HCT116 (cell line): ENCODE measurements at regions not wholly inside any gene's neighbourhood (a gene's known extent, or its start where the extent isn't known, plus 50 kb on each side); places are given as distances from the start of the nearest gene placed in this dataset.

ENCODE experiments used
- ATAC-seq: fragments of 200-7000 bp; cut with Tn5 transposase; 2 replicates; pipeline ENCODE4 v1.9.1; 2020; ENCODE audit warnings: mild to moderate bottlenecking, moderate library complexity
- BruUV-seq: library from RNA; stranded (reverse); fragments of 400-500 nt; replicated peaks from 2 replicates; lab custom pipeline; 2021; lab: Mats Ljungman, UMichigan
- CTCF ChIA-PET: fragments of 300-600 bp; sonication (Branson Sonifier 250); formaldehyde crosslinking; loops from one replicate; lab custom pipeline; 2021; ENCODE audit warnings: antibody characterized with exemption; lab: Charles Lee
- POLR2A ChIA-PET: fragments of 300-600, 350-600 bp; sonication (Branson Sonifier 250); formaldehyde crosslinking; loops from one replicate; lab custom pipeline; 2021; ENCODE audit warnings: antibody characterized with exemption; lab: Charles Lee
- RAD21 ChIA-PET, 2 experiments: fragments of 300-600 bp; sonication (Branson Sonifier 250); formaldehyde crosslinking; loops; one replicate each; lab custom pipeline; 2023; ENCODE audit warnings: low total read pairs in 2 of 2; ENCODE audit not compliant: uncharacterized antibody in 2 of 2, unreplicated experiment in 2 of 2, low non-redundant PET in 1 of 2; lab: Charles Lee
- DNase-seq: peaks from one replicate; pipeline ENCODE4 v3.0.0-alpha.2; 2010; ENCODE audit warnings: low read depth, low spot score
- H2AFZ ChIP-seq: fragments of 200-600 bp; shearing (Covaris generic), sonication (generic); 2 replicates; pipeline ENCODE4 v1.6.1; 2017; ENCODE audit warnings: low read depth, mixed run types, mixed read lengths, antibody characterized with exemption, low read length; ENCODE audit not compliant: poor library complexity, severe bottlenecking
- H3K27ac ChIP-seq: 2 replicates; pipeline ENCODE4 v1.5.1; 2012; ENCODE audit warnings: low read depth, low read length
- H3K27me3 ChIP-seq: fragments of 200-600 bp; sonication (generic); 2 replicates; pipeline ENCODE4 v1.6.1; 2016; ENCODE audit warnings: mixed run types, low read length, mixed read lengths; ENCODE audit not compliant: insufficient read depth
- H3K36me3 ChIP-seq, 2 experiments: fragments of 200-500 bp in 1 of 2; fragments of 200-600 bp in 1 of 2; sonication (Bioruptor generic) in 1 of 2; sonication (generic) in 1 of 2; 2 replicates each; pipeline versions ENCODE4 v1.5.1 to v1.6.1; 2014 to 2016; ENCODE audit warnings: low read length in 2 of 2, inconsistent platforms in 1 of 2, mixed read lengths in 1 of 2, mixed run types in 1 of 2; ENCODE audit not compliant: insufficient read depth in 2 of 2, control insufficient read depth in 1 of 2
- H3K4me1 ChIP-seq, 2 experiments: fragments of 200-600 bp in 1 of 2; sonication (generic) in 1 of 2; 2 replicates each; pipeline versions ENCODE4 v1.5.1 to v1.6.1; 2012 to 2017; ENCODE audit warnings: low read length in 2 of 2, inconsistent platforms in 1 of 2, mild to moderate bottlenecking in 1 of 2, mixed read lengths in 1 of 2, mixed run types in 1 of 2, moderate library complexity in 1 of 2; ENCODE audit not compliant: insufficient read depth in 2 of 2, control insufficient read depth in 1 of 2
- H3K4me2 ChIP-seq: fragments of 200-600 bp; sonication (generic); 2 replicates; pipeline ENCODE4 v1.6.1; 2017; ENCODE audit warnings: mixed run types, low read length, mixed read lengths
- H3K4me3 ChIP-seq, 2 experiments: fragments of 200-600 bp in 1 of 2; sonication (generic) in 1 of 2; replicated peaks in 1 of 2; 2 replicates each; pipeline ENCODE4 v1.5.1; 2011 to 2016; ENCODE audit warnings: low read length in 2 of 2, control low read depth in 1 of 2, low read depth in 1 of 2, mild to moderate bottlenecking in 1 of 2, mixed read lengths in 1 of 2, mixed run types in 1 of 2
- H3K79me2 ChIP-seq: fragments of 200-600 bp; sonication (generic); 2 replicates; pipeline ENCODE4 v1.6.1; 2017; ENCODE audit warnings: mild to moderate bottlenecking, mixed run types, low read length, moderate library complexity, mixed read lengths; ENCODE audit not compliant: insufficient read depth
- H3K9ac ChIP-seq: fragments of 200-600 bp; sonication (generic); 2 replicates; pipeline ENCODE4 v1.6.1; 2016; ENCODE audit warnings: low read length, mixed read lengths
- H3K9me2 ChIP-seq: fragments of 200-600 bp; sonication (generic), shearing (Covaris generic); 2 replicates; pipeline ENCODE4 v1.6.1; 2017; ENCODE audit warnings: mixed run types, mild to moderate bottlenecking, moderate library complexity; ENCODE audit not compliant: insufficient read depth
- H3K9me3 ChIP-seq, 2 experiments: fragments of 200-500 bp in 1 of 2; fragments of 200-600 bp in 1 of 2; sonication (Bioruptor generic) in 1 of 2; sonication (generic) in 1 of 2; 2 replicates each; pipeline ENCODE4 v1.6.1; 2014 to 2017; ENCODE audit warnings: low read length in 2 of 2, mixed read lengths in 2 of 2, inconsistent platforms in 1 of 2, low read depth in 1 of 2, mild to moderate bottlenecking in 1 of 2, mixed run types in 1 of 2, moderate library complexity in 1 of 2; ENCODE audit not compliant: control insufficient read depth in 1 of 2, insufficient read depth in 1 of 2
- H4K20me1 ChIP-seq: fragments of 200-600 bp; sonication (generic), shearing (Covaris generic); 2 replicates; pipeline ENCODE4 v1.6.1; 2017; ENCODE audit warnings: mixed run types, mild to moderate bottlenecking, moderate library complexity; ENCODE audit not compliant: insufficient read depth
- CBX3 ChIP-seq: IDR thresholded peaks from 2 replicates; pipeline ENCODE4 v1.6.1; 2012; ENCODE audit warnings: low read depth
- CEBPB ChIP-seq: IDR thresholded peaks from 2 replicates; pipeline ENCODE4 v1.6.1; 2012; ENCODE audit warnings: low read depth
- EGR1 ChIP-seq: IDR thresholded peaks from 2 replicates; pipeline ENCODE4 v1.6.1; 2012; ENCODE audit warnings: low read depth
- ELF1 ChIP-seq: IDR thresholded peaks from 2 replicates; pipeline ENCODE4 v1.6.1; 2012; ENCODE audit warnings: low read depth, borderline replicate concordance
- EZH2 ChIP-seq: fragments of 200-600 bp; sonication (generic); IDR thresholded peaks from 2 replicates; pipeline ENCODE4 v1.6.1; 2017; ENCODE audit warnings: antibody characterized with exemption, mixed run types
- EZH2phosphoT487 ChIP-seq: fragments of 200-600 bp; IDR thresholded peaks from 2 replicates; pipeline ENCODE4 v1.6.1; 2018; ENCODE audit warnings: antibody characterized with exemption, borderline replicate concordance
- FOSL1 ChIP-seq: IDR thresholded peaks from 2 replicates; pipeline ENCODE4 v1.6.1; 2012; ENCODE audit warnings: low read depth
- JUND ChIP-seq: IDR thresholded peaks from 2 replicates; pipeline ENCODE4 v1.6.1; 2012
- POLR2AphosphoS5 ChIP-seq: IDR thresholded peaks from 2 replicates; pipeline ENCODE4 v1.6.1; 2011; ENCODE audit warnings: mild to moderate bottlenecking, low read depth, low read length, moderate library complexity
- REST ChIP-seq: IDR thresholded peaks from 2 replicates; pipeline ENCODE4 v1.6.1; 2012; ENCODE audit warnings: low read depth
- SP1 ChIP-seq: IDR thresholded peaks from 2 replicates; pipeline ENCODE4 v1.6.1; 2012; ENCODE audit warnings: low read depth
- SRF ChIP-seq: IDR thresholded peaks from 2 replicates; pipeline ENCODE4 v1.6.1; 2012; ENCODE audit warnings: low read depth
- YY1 ChIP-seq: IDR thresholded peaks from 2 replicates; pipeline ENCODE4 v1.6.1; 2011; ENCODE audit warnings: low read length, low read depth, moderate library complexity, mild to moderate bottlenecking; ENCODE audit not compliant: insufficient replicate concordance; ENCODE audit errors: extremely low read depth
- ZBTB33 ChIP-seq: IDR thresholded peaks from 2 replicates; pipeline ENCODE4 v1.6.1; 2011; ENCODE audit warnings: mild to moderate bottlenecking, low read length, moderate library complexity; ENCODE audit not compliant: insufficient replicate concordance; ENCODE audit errors: extremely low read depth
- ZFX ChIP-seq: fragments of 450-650 bp; IDR thresholded peaks from 2 replicates; pipeline ENCODE4 v1.6.1; 2017
- ZNF274 ChIP-seq: fragments of 200-500 bp; sonication (Bioruptor generic); IDR thresholded peaks from 2 replicates; pipeline ENCODE4 v1.6.1; 2014; ENCODE audit warnings: mild to moderate bottlenecking, low read depth, low read length, inconsistent platforms
- intact Hi-C: fragments of 100-400 bp; cut with micrococcal nuclease; formaldehyde crosslinking; loops from 2 replicates; pipeline ENCODE4 v1.10.0; 2022
- TF ChIP-seq, protein P1 (sequence below): IDR thresholded peaks from 2 replicates; pipeline ENCODE4 v1.6.1; 2012

DNA sequence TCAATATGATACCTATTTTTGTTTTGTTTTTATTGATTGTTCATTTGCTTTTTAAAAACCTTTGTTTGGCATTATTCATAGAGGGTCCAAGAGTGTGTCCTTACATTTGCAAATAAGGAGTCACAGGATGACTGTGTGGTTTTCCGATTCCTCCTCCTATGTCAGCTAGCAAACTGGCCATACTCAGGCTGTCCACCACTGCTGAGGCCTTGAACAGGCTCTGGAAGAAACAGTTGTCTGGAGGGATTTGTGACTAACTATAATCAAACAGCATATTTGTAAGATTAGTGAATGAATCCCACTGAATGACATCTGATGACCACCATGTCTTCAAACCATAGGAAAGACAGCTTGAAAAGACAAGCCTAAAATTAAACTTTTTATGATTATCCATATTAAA lies 423.4 kb upstream of the ATP11B start:
- H3K9ac ChIP-seq = no peak overlapping the region
- H3K4me1 ChIP-seq = peaks cover 24 to 25% of the 10 kb centered on the region in 2 experiments
- DNase-seq = no peak
- H4K20me1 ChIP-seq = no peaks in the 10 kb centered on the region
- intact Hi-C loops = loop anchor here (10.0 kb wide), 1 partner anchor 665 kb away; no protein-coding TSS in a partner anchor
- ATAC-seq = no peak
- no TSS peak for BruUV-seq
- no peaks in the 10 kb centered on the region for H3K79me2 ChIP-seq
- ChIA-PET RAD21 (no interaction called here), POLR2A (no interaction called here), CTCF (no interaction called here)
- TF ChIP-seq JUND (no peak), FOSL1 (no peak), ZNF274 (no peak), POLR2AphosphoS5 (no peak), SP1 (no peak)
- no peak overlapping the region for H3K27ac ChIP-seq
- H2AFZ ChIP-seq = no peak overlapping the region
- no peaks in the 10 kb centered on the region for H3K27me3 ChIP-seq
- H3K4me2 ChIP-seq = no peak overlapping the region
- H3K9me2 ChIP-seq = no peaks in the 10 kb centered on the region
- no peaks in the 10 kb centered on the region for H3K36me3 ChIP-seq
- H3K4me3 ChIP-seq = no peak overlapping the region
- H3K9me3 ChIP-seq = no peaks in the 10 kb centered on the region

DNA sequence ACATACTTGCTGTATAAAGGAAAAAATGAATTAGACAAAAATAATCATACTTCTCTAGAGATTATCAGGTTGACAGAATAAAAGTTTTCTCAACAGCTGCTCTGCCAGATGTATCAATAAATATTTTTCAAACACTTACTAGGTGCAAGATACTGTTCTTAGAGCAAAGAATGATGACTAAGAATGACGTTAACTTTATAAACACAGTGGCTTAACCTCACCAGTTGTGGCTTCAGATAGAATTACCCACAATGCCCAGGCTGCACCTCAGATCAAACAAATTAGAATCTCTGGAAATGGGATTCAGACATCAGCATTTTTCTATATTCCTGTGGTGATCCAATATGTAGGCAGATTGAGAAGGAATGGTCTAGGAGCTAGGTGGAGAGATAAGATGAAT lies 422.4 kb upstream of the ATP11B start:
- ATAC-seq = peak; percentile 89
- peak overlapping the region; percentile 53 for H3K4me2 ChIP-seq
- intact Hi-C loops = no loop called here
- POLR2A ChIA-PET = no interaction called here
- RAD21 ChIA-PET = no interaction called here
- H3K4me1 ChIP-seq = peaks cover 14 to 23% of the 10 kb centered on the region in 2 experiments
- no peaks in the 10 kb centered on the region for H3K79me2 ChIP-seq
- H3K27me3 ChIP-seq = no peaks in the 10 kb centered on the region
- no peak overlapping the region for H3K4me3 ChIP-seq
- peak; percentile 54 for DNase-seq
- no peaks in the 10 kb centered on the region for H3K9me3 ChIP-seq
- no peak for TF ChIP-seq REST
- TF ChIP-seq SRF = peak; percentile 64
- no peak for TF ChIP-seq ELF1
- TF ChIP-seq, protein P1, sequence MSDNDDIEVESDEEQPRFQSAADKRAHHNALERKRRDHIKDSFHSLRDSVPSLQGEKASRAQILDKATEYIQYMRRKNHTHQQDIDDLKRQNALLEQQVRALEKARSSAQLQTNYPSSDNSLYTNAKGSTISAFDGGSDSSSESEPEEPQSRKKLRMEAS = no peak
- no peak for TF ChIP-seq ZFX
- no peak for TF ChIP-seq EZH2phosphoT487
- peak; percentile 52; the same call in 1 of the 2 replicates for TF ChIP-seq CEBPB
- peak; percentile 86 for TF ChIP-seq FOSL1
- TF ChIP-seq ZBTB33 = no peak
- TF ChIP-seq EGR1 = no peak
- TF ChIP-seq EZH2 = no peak
- no peak for TF ChIP-seq YY1
- peak; percentile 69; the same call in 1 of the 2 replicates for TF ChIP-seq CBX3
- TF ChIP-seq SP1 = peak; percentile 69
- peak; percentile 77 for TF ChIP-seq JUND
- TF ChIP-seq, all 23 proteins: peak for 6
- no TSS peak for BruUV-seq
- H3K27ac ChIP-seq = peak overlapping the region; percentile 18; the same call in 1 of the 2 replicates
- H3K9me2 ChIP-seq = no peaks in the 10 kb centered on the region
- no peaks in the 10 kb centered on the region for H4K20me1 ChIP-seq
- H3K36me3 ChIP-seq = no peaks in the 10 kb centered on the region
- CTCF ChIA-PET = no interaction called here
- H2AFZ ChIP-seq = peak overlapping the region; percentile 76
- no peak overlapping the region for H3K9ac ChIP-seq
